ENCODE measurements at regions not wholly inside any gene's neighbourhood (a gene's known extent, or its start where the extent isn't known, plus 50 kb on each side); places are given as distances from the start of the nearest gene placed in this dataset.

DNA sequence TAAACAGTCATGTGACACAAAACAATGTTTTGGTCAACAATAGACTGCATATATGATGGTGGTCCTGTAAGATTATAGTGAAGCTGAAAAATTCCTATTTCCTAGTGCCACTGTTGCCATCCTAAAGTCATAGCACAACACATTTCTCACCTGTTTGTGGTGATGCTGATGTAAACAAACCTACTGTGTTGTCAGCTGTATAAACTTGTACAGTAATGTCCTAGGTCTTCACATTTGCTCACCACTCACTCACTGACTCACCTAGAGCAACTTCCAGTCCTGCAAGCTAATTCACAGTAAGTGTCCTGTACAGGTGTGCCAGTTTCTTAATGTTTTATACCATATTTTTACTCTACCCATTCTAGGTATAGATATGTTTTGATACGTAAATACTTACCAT, 326.1 kb upstream of the USP24 start:
- no peak overlapping the region for H3K4me3 Mint-ChIP-seq
- H3K27me3 Mint-ChIP-seq, result peaks cover 2% of the 10 kb centered on the region
- no peaks in the 10 kb centered on the region for H3K4me1 Mint-ChIP-seq (ENCODE audit: low read depth)
- no peak overlapping the region for H3K27ac Mint-ChIP-seq
- no peak for DNase-seq
- no peaks in the 10 kb centered on the region for H3K36me3 Mint-ChIP-seq (ENCODE audit: low read depth)
- no peaks in the 10 kb centered on the region for H3K9me3 Mint-ChIP-seq

GRCh38 chr1:55539652-55540512, 324.7 kb upstream of the USP24 start:
- DNase-seq, result no peak
- no peaks in the 10 kb centered on the region for H3K36me3 Mint-ChIP-seq (ENCODE audit: low read depth)
- no peaks in the 10 kb centered on the region for H3K4me1 Mint-ChIP-seq (ENCODE audit: low read depth)
- no peaks in the 10 kb centered on the region for H3K27me3 Mint-ChIP-seq
- no peak overlapping the region for H3K27ac Mint-ChIP-seq
- no peak overlapping the region for H3K4me3 Mint-ChIP-seq
- no peaks in the 10 kb centered on the region for H3K9me3 Mint-ChIP-seq

DNA sequence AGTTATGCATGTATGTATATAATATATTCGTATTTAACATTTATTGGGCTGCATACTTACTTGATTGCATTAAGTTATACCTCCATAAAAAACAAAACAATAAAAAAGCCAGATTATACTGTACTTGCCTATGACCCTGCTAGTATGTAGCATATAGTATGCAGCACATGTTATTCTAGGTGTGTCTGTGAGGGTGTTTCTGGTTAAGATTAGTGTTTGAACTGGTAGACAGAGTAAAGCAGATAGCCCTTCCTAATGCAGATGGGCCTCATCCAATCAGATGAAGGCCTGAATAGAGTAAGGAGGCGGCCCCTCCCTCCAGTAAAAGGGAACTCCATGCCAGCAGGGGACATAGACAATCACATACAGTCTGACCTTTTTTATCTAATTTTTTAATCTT, 323.3 kb upstream of the USP24 start:
- Mint-ChIP-seq H3K27ac (no peak overlapping the region), H3K4me3 (no peak overlapping the region), H3K36me3 (ENCODE audit: low read depth) (no peaks in the 10 kb centered on the region), H3K4me1 (ENCODE audit: low read depth) (no peaks in the 10 kb centered on the region), H3K27me3 (no peaks in the 10 kb centered on the region), H3K9me3 (no peaks in the 10 kb centered on the region)
- no peak for DNase-seq

GRCh38 chr1:55536545-55536865, 321.3 kb upstream of the USP24 start:
- DNase-seq, result no peak
- no peaks in the 10 kb centered on the region for H3K27me3 Mint-ChIP-seq
- H3K4me3 Mint-ChIP-seq, result no peak overlapping the region
- H3K4me1 Mint-ChIP-seq (ENCODE audit: low read depth), result no peaks in the 10 kb centered on the region
- H3K9me3 Mint-ChIP-seq, result no peaks in the 10 kb centered on the region
- H3K27ac Mint-ChIP-seq, result no peak overlapping the region
- H3K36me3 Mint-ChIP-seq (ENCODE audit: low read depth), result no peaks in the 10 kb centered on the region

DNA sequence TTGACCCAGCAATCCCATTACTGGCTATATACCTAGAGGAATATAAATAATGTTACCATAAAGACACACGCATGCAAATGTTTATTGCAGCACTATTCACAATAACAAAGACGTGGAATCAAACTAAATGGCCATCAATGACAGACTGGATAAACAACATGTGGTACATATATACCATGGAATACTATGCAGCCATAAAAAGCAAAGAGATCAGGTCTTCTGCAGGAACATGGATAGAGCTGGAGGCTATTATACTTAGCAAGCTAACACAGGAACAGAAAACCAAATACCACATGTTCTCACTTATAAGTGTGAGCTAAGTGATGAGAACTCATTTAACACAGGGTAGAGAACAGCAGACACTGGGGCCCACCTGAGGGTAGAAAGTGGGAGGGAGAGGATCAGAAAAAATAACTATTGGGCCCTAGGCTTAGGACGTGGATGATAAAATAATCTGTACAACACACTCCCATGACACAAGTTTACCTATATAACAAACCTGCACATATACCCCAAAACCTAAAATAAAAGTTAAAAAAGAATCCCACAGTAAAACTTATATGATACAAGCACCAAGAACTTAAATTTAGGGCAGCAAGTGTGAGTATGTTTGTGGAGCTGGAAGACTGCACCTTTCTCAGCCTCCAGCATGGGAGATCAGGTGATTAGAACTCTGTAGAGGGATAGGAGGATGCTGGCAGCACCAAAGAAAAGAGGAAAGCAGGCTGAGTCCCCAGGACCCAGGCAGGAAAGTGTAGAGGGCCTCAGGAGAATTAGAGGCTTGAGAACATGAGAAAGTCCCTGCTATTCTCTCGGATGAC, 320.8 kb upstream of the USP24 start:
- Mint-ChIP-seq H3K4me1 (ENCODE audit: low read depth) (no peaks in the 10 kb centered on the region), H3K4me3 (no peak overlapping the region), H3K36me3 (ENCODE audit: low read depth) (no peaks in the 10 kb centered on the region), H3K27ac (no peak overlapping the region), H3K9me3 (no peaks in the 10 kb centered on the region), H3K27me3 (peaks cover 2% of the 10 kb centered on the region)
- DNase-seq, result no peak

GRCh38 chr1:55534565-55535121, 319.5 kb upstream of the USP24 start:
- H3K36me3 Mint-ChIP-seq (ENCODE audit: low read depth), result no peaks in the 10 kb centered on the region
- no peaks in the 10 kb centered on the region for H3K4me1 Mint-ChIP-seq (ENCODE audit: low read depth)
- DNase-seq, result no peak
- H3K27me3 Mint-ChIP-seq, result peaks cover 2% of the 10 kb centered on the region
- H3K27ac Mint-ChIP-seq, result no peak overlapping the region
- H3K9me3 Mint-ChIP-seq, result no peaks in the 10 kb centered on the region
- H3K4me3 Mint-ChIP-seq, result no peak overlapping the region

DNA sequence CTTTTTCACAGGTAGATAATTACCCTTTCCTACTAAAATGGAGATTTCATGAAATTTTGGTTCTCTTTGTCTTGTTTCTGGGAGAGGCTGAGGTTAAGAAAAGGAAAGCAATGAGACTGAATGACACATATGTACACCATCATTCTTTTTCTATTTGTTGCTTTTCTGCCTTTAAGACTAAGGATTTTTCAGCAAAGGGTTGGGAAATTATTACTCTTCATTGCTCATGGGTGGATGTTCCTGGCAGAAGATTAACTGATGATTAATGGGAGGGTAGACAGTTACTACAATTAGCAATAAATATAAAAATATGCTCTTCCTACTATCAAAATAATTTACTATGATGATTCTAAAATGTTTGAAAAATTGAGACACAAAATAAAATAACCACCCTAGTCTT, 316.5 kb upstream of the USP24 start:
- Mint-ChIP-seq H3K27me3 (peaks cover 6% of the 10 kb centered on the region), H3K4me3 (no peak overlapping the region), H3K4me1 (ENCODE audit: low read depth) (no peaks in the 10 kb centered on the region), H3K27ac (no peak overlapping the region), H3K9me3 (no peaks in the 10 kb centered on the region), H3K36me3 (ENCODE audit: low read depth) (no peaks in the 10 kb centered on the region)
- DNase-seq, result no peak

DNA sequence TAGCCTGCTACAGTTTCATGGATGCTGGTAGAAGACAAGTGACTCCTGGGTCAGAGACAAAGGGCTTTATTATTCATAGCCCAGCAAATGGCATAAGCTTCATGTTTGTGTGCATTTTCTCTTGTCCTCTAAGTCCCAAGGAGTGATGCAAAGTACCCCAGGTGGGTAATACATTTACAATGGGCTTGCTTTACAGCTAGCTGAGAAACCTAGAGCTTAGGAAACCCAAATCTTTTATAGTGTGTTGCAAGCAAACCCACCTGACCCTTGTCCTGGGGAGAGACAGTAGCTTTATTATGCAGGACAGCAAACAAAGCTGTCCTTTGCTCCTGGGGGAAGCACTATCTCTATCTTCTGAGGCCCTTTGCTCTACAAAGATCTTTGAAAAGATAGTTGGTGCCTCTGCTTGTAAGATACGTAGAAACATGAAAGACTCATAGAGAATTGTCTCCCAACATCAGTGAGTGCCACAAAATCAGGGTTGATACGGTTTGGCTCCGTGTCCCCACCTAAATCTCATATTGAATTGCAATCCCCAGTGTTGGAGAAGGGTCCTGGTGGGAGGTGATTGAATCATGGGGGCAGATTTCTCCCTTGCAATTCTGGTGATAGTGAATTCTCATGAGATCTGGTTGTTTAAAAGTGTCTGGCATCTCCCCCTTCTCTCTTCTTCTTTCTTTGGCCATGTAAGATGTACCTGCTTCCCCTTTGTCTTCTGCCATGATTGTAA, 315.8 kb upstream of the USP24 start:
- Mint-ChIP-seq H3K4me3 (no peak overlapping the region), H3K9me3 (no peaks in the 10 kb centered on the region), H3K27me3 (peaks cover 6% of the 10 kb centered on the region), H3K36me3 (ENCODE audit: low read depth) (no peaks in the 10 kb centered on the region), H3K27ac (no peak overlapping the region), H3K4me1 (ENCODE audit: low read depth) (no peaks in the 10 kb centered on the region)
- DNase-seq, result no peak

DNA sequence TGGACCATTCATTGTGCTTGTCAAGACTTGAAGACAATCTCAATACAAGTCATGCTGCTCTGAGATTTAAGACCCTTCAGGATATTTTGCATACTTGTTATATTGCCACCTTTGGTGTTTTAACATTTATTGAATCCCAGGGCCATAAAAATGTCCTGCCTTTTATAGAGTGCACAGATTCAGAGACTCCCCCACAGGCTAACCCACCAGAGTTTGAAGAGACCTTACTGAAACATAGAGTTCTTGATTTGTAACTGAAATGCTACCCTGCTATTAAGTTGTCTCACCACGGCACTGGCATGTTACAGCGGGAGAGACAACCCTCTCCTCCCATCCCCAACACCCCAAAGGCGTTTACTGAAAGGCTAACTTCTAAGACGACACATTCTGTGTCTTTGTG, 313.9 kb upstream of the USP24 start:
- DNase-seq, result no peak
- H3K9me3 Mint-ChIP-seq, result no peaks in the 10 kb centered on the region
- no peak overlapping the region for H3K4me3 Mint-ChIP-seq
- H3K4me1 Mint-ChIP-seq (ENCODE audit: low read depth), result no peaks in the 10 kb centered on the region
- H3K27me3 Mint-ChIP-seq, result peaks cover 6% of the 10 kb centered on the region
- H3K36me3 Mint-ChIP-seq (ENCODE audit: low read depth), result no peaks in the 10 kb centered on the region
- H3K27ac Mint-ChIP-seq, result no peak overlapping the region

DNA sequence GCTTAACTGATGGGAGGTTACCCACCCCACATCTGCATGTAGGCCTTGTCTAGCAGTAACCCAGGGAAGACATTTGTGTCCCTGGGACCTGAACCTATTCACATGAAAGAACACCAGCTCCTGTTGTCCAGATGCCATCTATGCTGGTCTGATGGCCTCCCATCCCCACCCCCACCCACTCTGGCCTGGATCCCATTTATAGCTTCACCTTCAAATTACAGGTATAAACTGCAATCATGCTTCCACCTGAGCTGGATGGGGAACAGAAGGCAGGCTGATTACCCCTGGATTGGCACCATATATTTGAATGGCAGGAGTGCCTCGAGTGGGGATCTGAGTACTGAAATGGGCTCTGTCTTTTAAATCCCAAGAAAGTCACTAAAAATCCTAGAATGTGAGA, 312.7 kb upstream of the USP24 start:
- no peaks in the 10 kb centered on the region for H3K4me1 Mint-ChIP-seq (ENCODE audit: low read depth)
- H3K27ac Mint-ChIP-seq, result no peak overlapping the region
- peaks cover 6% of the 10 kb centered on the region for H3K27me3 Mint-ChIP-seq
- H3K36me3 Mint-ChIP-seq (ENCODE audit: low read depth), result no peaks in the 10 kb centered on the region
- DNase-seq, result no peak
- no peaks in the 10 kb centered on the region for H3K9me3 Mint-ChIP-seq
- no peak overlapping the region for H3K4me3 Mint-ChIP-seq

- peaks cover 6% of the 10 kb centered on the region for H3K27me3 Mint-ChIP-seq
- no peaks in the 10 kb centered on the region for H3K9me3 Mint-ChIP-seq
- DNase-seq, result no peak
- H3K27ac Mint-ChIP-seq, result no peak overlapping the region
- no peak overlapping the region for H3K4me3 Mint-ChIP-seq
- no peaks in the 10 kb centered on the region for H3K4me1 Mint-ChIP-seq (ENCODE audit: low read depth)
- no peaks in the 10 kb centered on the region for H3K36me3 Mint-ChIP-seq (ENCODE audit: low read depth)
Observed at GRCh38 chr1:55526716-55527115, 311.6 kb upstream of the USP24 start.

DNA sequence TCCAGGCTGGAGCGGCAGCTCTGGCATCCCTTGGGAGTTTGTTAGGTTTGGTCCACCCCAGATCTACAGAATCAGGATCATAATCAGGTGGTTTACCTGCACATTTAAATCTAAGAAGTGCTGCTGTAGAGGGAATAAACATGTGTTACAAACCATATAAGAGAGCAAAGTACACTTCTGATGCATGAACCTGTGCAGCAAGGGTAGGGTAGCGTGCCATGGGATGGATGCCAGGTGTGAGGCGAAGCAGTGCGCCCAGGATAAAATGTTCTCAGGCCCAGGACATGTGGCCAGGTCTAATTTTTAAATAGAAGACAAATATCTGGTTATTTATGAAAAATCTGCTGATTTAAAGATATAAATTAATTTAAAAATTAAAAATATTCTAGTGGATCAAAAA, 308.8 kb upstream of the USP24 start:
- Mint-ChIP-seq H3K4me3 (no peak overlapping the region), H3K27me3 (peaks cover 4% of the 10 kb centered on the region), H3K9me3 (no peaks in the 10 kb centered on the region), H3K36me3 (ENCODE audit: low read depth) (no peaks in the 10 kb centered on the region), H3K4me1 (ENCODE audit: low read depth) (no peaks in the 10 kb centered on the region), H3K27ac (no peak overlapping the region)
- no peak for DNase-seq

DNA sequence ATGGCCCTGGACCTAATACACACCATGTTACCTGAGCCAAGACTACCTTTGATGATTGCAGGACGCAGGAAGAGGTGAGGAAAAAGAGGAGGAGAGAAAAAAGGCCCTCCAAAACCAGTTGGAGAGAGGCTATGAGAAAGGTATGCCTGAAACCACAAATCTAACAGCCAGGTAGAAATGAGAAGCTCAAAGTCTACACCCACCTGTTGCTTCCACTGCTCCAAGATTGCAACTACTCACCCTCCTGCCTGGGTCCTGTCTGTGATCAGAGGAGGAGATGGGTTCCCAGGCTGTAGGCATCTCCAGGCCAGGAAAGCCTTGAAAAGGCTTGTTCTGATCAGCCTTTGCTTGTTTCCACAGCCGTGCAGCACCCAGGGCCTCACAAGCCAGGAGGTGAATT, 307.8 kb upstream of the USP24 start:
- Mint-ChIP-seq H3K9me3 (no peaks in the 10 kb centered on the region), H3K36me3 (ENCODE audit: low read depth) (no peaks in the 10 kb centered on the region), H3K4me1 (ENCODE audit: low read depth) (no peaks in the 10 kb centered on the region), H3K27me3 (peaks cover 5% of the 10 kb centered on the region), H3K27ac (no peak overlapping the region), H3K4me3 (no peak overlapping the region)
- DNase-seq, result no peak

DNA sequence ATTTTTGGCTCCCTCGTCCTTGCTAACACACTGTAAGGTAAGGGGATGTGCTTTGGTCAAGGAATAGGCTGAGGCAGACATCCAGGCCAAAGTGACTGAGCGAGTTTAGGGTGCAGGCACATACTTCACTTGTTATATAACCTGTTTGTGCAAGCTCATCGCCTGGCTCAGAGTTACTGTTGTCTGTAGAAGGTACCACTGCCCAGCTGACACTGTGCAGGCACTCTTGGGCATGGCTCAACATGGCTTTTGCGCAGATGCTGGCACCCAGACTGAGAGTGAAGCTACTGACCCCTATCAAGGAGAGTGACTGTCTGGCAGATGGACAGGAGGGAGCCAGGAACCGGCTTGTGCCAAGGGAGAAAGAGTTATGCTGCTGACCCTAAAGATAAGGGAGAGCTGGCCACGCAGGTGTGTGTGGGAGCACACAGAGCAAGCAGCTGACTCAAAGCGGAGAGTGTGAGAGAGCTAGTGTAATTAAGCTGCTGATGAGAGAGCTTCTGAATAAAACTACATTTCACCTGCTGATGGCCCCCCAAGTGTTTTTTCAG, 307.3 kb upstream of the USP24 start:
- Mint-ChIP-seq H3K4me3 (no peak overlapping the region), H3K36me3 (ENCODE audit: low read depth) (no peaks in the 10 kb centered on the region), H3K9me3 (no peaks in the 10 kb centered on the region), H3K27me3 (peaks cover 10% of the 10 kb centered on the region), H3K27ac (no peak overlapping the region), H3K4me1 (ENCODE audit: low read depth) (no peaks in the 10 kb centered on the region)
- no peak for DNase-seq

All from activated T-cell treated with anti-CD3 and anti-CD28 coated beads, Interleukin-2, amount 50 U/mL, for 24 hours (primary cell).